ENCODE measurements at regions not wholly inside any gene's neighbourhood (a gene's known extent, or its start where the extent isn't known, plus 50 kb on each side); places are given as distances from the start of the nearest gene placed in this dataset.

GRCh38 chr2:13335862-13336535 lies 619.3 kb downstream of the TRIB2 start:
- no peak for FAIRE-seq
- H3K9ac ChIP-seq (replicated peaks; ENCODE audit: extremely low read depth, insufficient read depth, low read length) = no peak overlapping the region
- H2AFZ ChIP-seq (ENCODE audit: low read depth, low read length) = no peak overlapping the region
- H3K9me3 ChIP-seq (replicated peaks; ENCODE audit: control insufficient read depth, insufficient read depth, low read length) = peaks cover 1% of the 10 kb centered on the region
- BruUV-seq (replicated peaks) = no TSS peak
- POLR2A ChIA-PET = no interaction called here
- H3K4me1 ChIP-seq (ENCODE audit: control insufficient read depth, extremely low read depth, insufficient read depth, low read length) = no peaks in the 10 kb centered on the region
- no peaks in the 10 kb centered on the region for H3K36me3 ChIP-seq (ENCODE audit: control insufficient read depth in 2 of 2, extremely low read depth in 1 of 2, insufficient read depth in 2 of 2, low read length in 2 of 2)
- no peak overlapping the region for H3K27ac ChIP-seq (ENCODE audit: insufficient read depth, low read depth, low read length)
- intact Hi-C loops (cut with micrococcal nuclease) = no loop called here
- H3K4me3 ChIP-seq (replicated peaks in 1 of 3; ENCODE audit: insufficient read depth in 1 of 3, low read depth in 1 of 3, low read length in 3 of 3) = no peak overlapping the region
- H3K79me2 ChIP-seq (ENCODE audit: control insufficient read depth, insufficient read depth, low read length) = no peaks in the 10 kb centered on the region
- no peak for DNase-seq (ENCODE audit: low read depth, low spot score)
- no peak for TF ChIP-seq FOS (IDR thresholded peaks at IDR 0.05; ENCODE audit: borderline replicate concordance, insufficient read depth, low read length)
- no peak for TF ChIP-seq MAX (IDR thresholded peaks at IDR 0.05; ENCODE audit: insufficient read depth, insufficient read length)
- no peak for TF ChIP-seq GATA2 (IDR thresholded peaks at IDR 0.05; ENCODE audit: insufficient read depth, insufficient read length, low read depth, low read length)
- TF ChIP-seq EZH2 (IDR thresholded peaks at IDR 0.05; ENCODE audit: borderline replicate concordance, low read depth, low read length, severe bottlenecking) = no peak
- TF ChIP-seq POLR2A (IDR thresholded peaks at IDR 0.05; ENCODE audit: low read depth, low read length) = no peak
- no peak for TF ChIP-seq JUN (IDR thresholded peaks at IDR 0.05; ENCODE audit: borderline replicate concordance, insufficient read depth, insufficient read length, low read depth)
- TF ChIP-seq, protein P1, sequence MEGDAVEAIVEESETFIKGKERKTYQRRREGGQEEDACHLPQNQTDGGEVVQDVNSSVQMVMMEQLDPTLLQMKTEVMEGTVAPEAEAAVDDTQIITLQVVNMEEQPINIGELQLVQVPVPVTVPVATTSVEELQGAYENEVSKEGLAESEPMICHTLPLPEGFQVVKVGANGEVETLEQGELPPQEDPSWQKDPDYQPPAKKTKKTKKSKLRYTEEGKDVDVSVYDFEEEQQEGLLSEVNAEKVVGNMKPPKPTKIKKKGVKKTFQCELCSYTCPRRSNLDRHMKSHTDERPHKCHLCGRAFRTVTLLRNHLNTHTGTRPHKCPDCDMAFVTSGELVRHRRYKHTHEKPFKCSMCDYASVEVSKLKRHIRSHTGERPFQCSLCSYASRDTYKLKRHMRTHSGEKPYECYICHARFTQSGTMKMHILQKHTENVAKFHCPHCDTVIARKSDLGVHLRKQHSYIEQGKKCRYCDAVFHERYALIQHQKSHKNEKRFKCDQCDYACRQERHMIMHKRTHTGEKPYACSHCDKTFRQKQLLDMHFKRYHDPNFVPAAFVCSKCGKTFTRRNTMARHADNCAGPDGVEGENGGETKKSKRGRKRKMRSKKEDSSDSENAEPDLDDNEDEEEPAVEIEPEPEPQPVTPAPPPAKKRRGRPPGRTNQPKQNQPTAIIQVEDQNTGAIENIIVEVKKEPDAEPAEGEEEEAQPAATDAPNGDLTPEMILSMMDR (IDR thresholded peaks at IDR 0.05; ENCODE audit: extremely low read depth in 1 of 2, insufficient read depth in 1 of 2, low read depth in 1 of 2, low read length in 2 of 2) = no peak
- TF ChIP-seq MYC (IDR thresholded peaks at IDR 0.05; ENCODE audit: low read depth, low read length) = no peak
- no peak for TF ChIP-seq POLR2AphosphoS5 (IDR thresholded peaks at IDR 0.05; ENCODE audit: insufficient read depth, low read depth, low read length)
- CTCF ChIA-PET = no interaction called here
- dilution Hi-C loops (cut with MboI; ENCODE audit: extremely low pct_ligation_motif_present, low sequenced_read_pairs) = no loop called here
- no peaks in the 10 kb centered on the region for H3K9me1 ChIP-seq (replicated peaks; ENCODE audit: control insufficient read depth, extremely low read depth, insufficient read depth, low read length)
- H4K20me1 ChIP-seq (replicated peaks; ENCODE audit: control insufficient read depth, extremely low read depth, insufficient read depth, low read length) = no peaks in the 10 kb centered on the region
- H3K27me3 ChIP-seq (ENCODE audit: control insufficient read depth in 2 of 2, insufficient read depth in 2 of 2, low read length in 2 of 2) = no peaks in the 10 kb centered on the region
- H3K4me2 ChIP-seq (ENCODE audit: insufficient read depth, low read length) = no peak overlapping the region

Data from endothelial cell of umbilical vein (primary cell).